Fibroblast of the aortic adventitia (primary cell): ENCODE measurements at regions not wholly inside any gene's neighbourhood (a gene's known extent, or its start where the extent isn't known, plus 50 kb on each side); places are given as distances from the start of the nearest gene placed in this dataset.

Experiments used
- DNase-seq: peaks from one replicate; pipeline ENCODE4 v3.0.0-alpha.2; 2010; ENCODE audit warnings: low read depth
- H3K4me3 ChIP-seq: 2 replicates; pipeline ENCODE4 v1.5.1; 2011; ENCODE audit warnings: low read depth, mild to moderate bottlenecking, control low read depth, low read length, moderate library complexity
- CTCF ChIP-seq: IDR thresholded peaks from 2 replicates; pipeline ENCODE4 v1.5.1; 2011; ENCODE audit warnings: mild to moderate bottlenecking, low read length, control low read depth, inconsistent platforms; ENCODE audit not compliant: insufficient read depth

DNA sequence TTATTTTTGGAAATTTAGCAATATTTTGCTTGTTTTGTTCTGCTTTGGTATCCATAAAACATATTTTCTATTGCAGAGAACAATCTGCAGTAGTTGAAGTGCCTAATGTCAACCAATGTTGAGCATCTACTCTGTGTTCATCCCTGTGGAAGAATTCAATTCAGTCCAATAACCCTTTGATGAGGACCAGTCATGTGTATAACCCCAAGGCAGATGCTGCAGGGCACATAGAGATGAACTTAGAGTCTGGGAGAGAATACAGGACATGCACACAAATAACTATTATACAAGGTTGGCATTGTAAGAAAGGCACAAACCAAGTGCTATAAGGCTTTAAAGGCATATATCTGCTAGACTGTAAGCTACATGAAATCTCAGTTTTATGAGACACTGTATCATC, 304.7 kb downstream of the LRIG3 start:
- DNase-seq = no peak
- no peak overlapping the region for H3K4me3 ChIP-seq
- TF ChIP-seq CTCF = no peak

DNA sequence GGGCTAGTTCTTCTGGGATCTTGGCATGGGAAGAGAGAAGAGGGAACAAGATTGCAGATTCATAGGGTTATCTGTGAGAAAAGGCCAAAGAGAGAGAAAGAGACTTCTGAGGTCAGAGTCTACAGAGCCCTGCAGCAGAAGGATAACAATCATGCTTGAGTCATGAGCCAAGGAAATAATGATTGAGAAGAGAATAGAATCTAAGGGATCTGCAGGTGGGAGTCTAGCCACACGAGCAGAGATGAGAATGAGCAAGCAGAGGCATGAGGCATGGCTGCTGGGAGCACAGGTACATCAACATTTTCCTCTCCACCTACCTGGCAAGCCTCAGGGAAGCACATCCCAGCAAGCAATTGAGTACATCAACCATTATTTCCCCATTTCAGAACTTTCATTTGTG, 303.7 kb downstream of the LRIG3 start:
- no peak for DNase-seq
- TF ChIP-seq CTCF = no peak

GRCh38 chr12:58621126-58621525, 299.2 kb downstream of the LRIG3 start:
- no peak overlapping the region for H3K4me3 ChIP-seq

More for the DNA sequence above, 303.7 kb downstream of the LRIG3 start:
- no peak overlapping the region for H3K4me3 ChIP-seq

DNA sequence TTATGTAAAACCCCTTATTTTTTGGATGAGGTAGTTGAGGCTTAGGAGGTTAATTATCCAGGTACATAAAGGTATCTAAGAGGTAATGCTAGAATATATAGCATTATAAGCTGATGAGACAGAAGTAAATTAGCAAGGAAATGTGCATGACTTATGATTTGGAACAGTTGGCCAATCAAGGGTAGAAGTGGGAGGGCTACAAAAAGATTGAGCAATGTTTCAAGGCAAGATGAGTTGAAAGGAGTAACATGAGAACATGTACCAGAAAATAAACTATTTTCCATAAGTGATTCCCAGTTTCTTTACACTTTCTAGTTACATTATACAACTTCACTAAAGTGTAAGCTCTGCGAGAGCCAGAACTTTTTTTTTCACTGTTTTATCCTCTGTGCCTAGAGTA, 290.9 kb downstream of the LRIG3 start:
- TF ChIP-seq CTCF = no peak
- H3K4me3 ChIP-seq = no peak overlapping the region
- DNase-seq = peak; percentile 18

More at GRCh38 chr12:58621126-58621525, 299.2 kb downstream of the LRIG3 start:
- no peak for TF ChIP-seq CTCF
- DNase-seq = no peak

GRCh38 chr12:58633479-58633878, 286.8 kb downstream of the LRIG3 start:
- peak; percentile 41 for DNase-seq
- H3K4me3 ChIP-seq = no peak overlapping the region
- no peak for TF ChIP-seq CTCF

- TF ChIP-seq CTCF = no peak
- peak; percentile 77 for DNase-seq
- H3K4me3 ChIP-seq = no peak overlapping the region
Measured at GRCh38 chr12:58639318-58639934, 280.9 kb downstream of the LRIG3 start.

GRCh38 chr12:58640314-58640713, 280.0 kb downstream of the LRIG3 start:
- TF ChIP-seq CTCF = no peak
- DNase-seq = peak; percentile 19
- H3K4me3 ChIP-seq = no peak overlapping the region
